PC-3 (cell line): ENCODE measurements at regions not wholly inside any gene's neighbourhood (a gene's known extent, or its start where the extent isn't known, plus 50 kb on each side); places are given as distances from the start of the nearest gene placed in this dataset.
"Not testable (repeated sequence)": the region's sequence is repeated elsewhere in the genome, so short reads cannot be mapped to it uniquely, and the experiment has no call there.

Experiments used
- ATAC-seq: fragments of 200-7000 bp; cut with Tn5 transposase; 2 replicates; pipeline ENCODE4 v1.9.1; 2020; ENCODE audit warnings: mild to moderate bottlenecking, moderate library complexity
- BruUV-seq: library from RNA; stranded (reverse); fragments of 400-500 nt; replicated peaks from 2 replicates; lab custom pipeline; 2021; lab: Mats Ljungman, UMichigan
- CTCF ChIA-PET: fragments of 300-600 bp; sonication (Branson Sonifier 250); formaldehyde crosslinking; loops from one replicate; lab custom pipeline; 2022; ENCODE audit warnings: antibody characterized with exemption; lab: Charles Lee
- POLR2A ChIA-PET: fragments of 300-600 bp; sonication (Branson Sonifier 250); formaldehyde crosslinking; loops from one replicate; lab custom pipeline; 2022; ENCODE audit warnings: antibody characterized with exemption; ENCODE audit not compliant: unreplicated experiment; lab: Charles Lee
- DNase-seq: peaks from one replicate; pipeline ENCODE4 v3.0.0-alpha.2; 2015
- H2AFZ ChIP-seq: fragments of 300-600 bp; sonication (generic); 2 replicates; pipeline ENCODE4 v1.6.0; 2016; ENCODE audit warnings: antibody characterized with exemption, low read length
- H3F3A ChIP-seq: fragments of 300-600 bp; sonication (generic); one replicate; pipeline ENCODE4 v1.6.0; 2017; ENCODE audit warnings: antibody characterized with exemption, low read length, control low read depth, mild to moderate bottlenecking; ENCODE audit not compliant: unreplicated experiment
- H3K27ac ChIP-seq: fragments of 300-600 bp; sonication (generic); 2 replicates; pipeline ENCODE4 v1.5.1; 2016; ENCODE audit warnings: mild to moderate bottlenecking, low read length
- H3K27me3 ChIP-seq: fragments of 300-600 bp; sonication (generic); 2 replicates; pipeline ENCODE4 v1.6.1; 2016; ENCODE audit warnings: low read length, mixed read lengths
- H3K36me3 ChIP-seq: fragments of 300-600 bp; sonication (generic); 2 replicates; pipeline ENCODE4 v1.6.1; 2016; ENCODE audit warnings: low read depth, mixed run types, low read length, mixed read lengths
- H3K4me1 ChIP-seq: fragments of 300-600 bp; sonication (generic); 2 replicates; pipeline ENCODE4 v1.5.1; 2016; ENCODE audit warnings: low read length; ENCODE audit not compliant: insufficient read depth
- H3K4me2 ChIP-seq: fragments of 300-600 bp; sonication (generic); 2 replicates; pipeline ENCODE4 v1.6.0; 2016; ENCODE audit warnings: low read length
- H3K4me3 ChIP-seq: fragments of 300-600 bp; sonication (generic); 2 replicates; pipeline ENCODE4 v1.5.1; 2016; ENCODE audit warnings: mild to moderate bottlenecking, low read length, mixed read lengths
- H3K79me2 ChIP-seq: fragments of 300-600 bp; sonication (generic); 2 replicates; pipeline ENCODE4 v1.6.1; 2017; ENCODE audit warnings: low read length, mixed read lengths
- H3K9ac ChIP-seq: fragments of 300-600 bp; sonication (generic); 2 replicates; pipeline ENCODE4 v1.6.0; 2016; ENCODE audit warnings: mild to moderate bottlenecking, low read length
- H3K9me2 ChIP-seq: fragments of 300-600 bp; sonication (generic); replicated peaks from 2 replicates; pipeline ENCODE4 v1.6.1; 2016; ENCODE audit warnings: mixed run types, low read length, mixed read lengths
- H3K9me3 ChIP-seq: fragments of 300-600 bp; sonication (generic); 2 replicates; pipeline ENCODE4 v1.6.1; 2016; ENCODE audit warnings: low read length, mixed read lengths
- H4K20me1 ChIP-seq: fragments of 300-600 bp; sonication (generic); 2 replicates; pipeline ENCODE4 v1.6.1; 2016; ENCODE audit warnings: low read length, mixed read lengths
- CTCF ChIP-seq: fragments of 300-600 bp; sonication (generic); conservative IDR thresholded peaks from 2 replicates; pipeline ENCODE4 v1.5.1; 2017; ENCODE audit warnings: antibody characterized with exemption, low read depth, mild to moderate bottlenecking, low read length
- EZH2 ChIP-seq: fragments of 300-600 bp; sonication (generic); IDR thresholded peaks from one replicate; pipeline ENCODE4 v1.6.1; 2017; ENCODE audit warnings: antibody characterized with exemption, mild to moderate bottlenecking, low read length; ENCODE audit not compliant: unreplicated experiment
- EZH2phosphoT487 ChIP-seq: fragments of 300-600 bp; sonication (generic); IDR thresholded peaks from 2 replicates; pipeline ENCODE4 v1.6.1; 2018; ENCODE audit warnings: mild to moderate bottlenecking, antibody characterized with exemption, low read length, borderline replicate concordance
- intact Hi-C: fragments of 100-400 bp; cut with micrococcal nuclease; formaldehyde crosslinking; loops from 2 replicates; pipeline ENCODE4 v1.9.0; 2023

GRCh38 chr20:16864963-16865362 is 116.8 kb downstream of the OTOR start:
- H3K4me1 ChIP-seq: no peaks in the 10 kb centered on the region
- no peaks in the 10 kb centered on the region for H3K9me3 ChIP-seq
- intact Hi-C loops: no loop called here
- no peak overlapping the region for H3K4me3 ChIP-seq
- ATAC-seq (no peak), DNase-seq (no peak)
- 0 out of 2 replicates have a peak, but pooled peaks cover 10% of the 10 kb centered on the region for H3K27me3 ChIP-seq
- no TSS peak for BruUV-seq
- H3K79me2 ChIP-seq: no peaks in the 10 kb centered on the region
- no peak overlapping the region for H3K9ac ChIP-seq
- ChIA-PET POLR2A (no interaction called here), CTCF (no interaction called here)
- no peak overlapping the region for H3K27ac ChIP-seq
- no peaks in the 10 kb centered on the region for H4K20me1 ChIP-seq
- H2AFZ ChIP-seq: no peak overlapping the region
- no peaks in the 10 kb centered on the region for H3K9me2 ChIP-seq
- TF ChIP-seq EZH2: no peak
- TF ChIP-seq CTCF: no peak
- no peaks in the 10 kb centered on the region for H3K36me3 ChIP-seq
- no peaks in the 10 kb centered on the region for H3F3A ChIP-seq
- no peak overlapping the region for H3K4me2 ChIP-seq

GRCh38 chr20:16865406-16865805 is 117.2 kb downstream of the OTOR start:
- no peaks in the 10 kb centered on the region for H3K9me2 ChIP-seq
- DNase-seq: no peak
- BruUV-seq: no TSS peak
- CTCF ChIA-PET: no interaction called here
- H3K27ac ChIP-seq: no peak overlapping the region
- intact Hi-C loops: no loop called here
- H2AFZ ChIP-seq: no peak overlapping the region
- POLR2A ChIA-PET: no interaction called here
- 0 out of 2 replicates have a peak, but pooled peaks cover 12% of the 10 kb centered on the region for H3K27me3 ChIP-seq
- no peak for ATAC-seq
- H3K4me2 ChIP-seq: no peak overlapping the region
- no peaks in the 10 kb centered on the region for H4K20me1 ChIP-seq
- H3K4me1 ChIP-seq: no peaks in the 10 kb centered on the region
- H3K9me3 ChIP-seq: no peaks in the 10 kb centered on the region
- H3K4me3 ChIP-seq: no peak overlapping the region
- no peak overlapping the region for H3K9ac ChIP-seq
- TF ChIP-seq CTCF: no peak
- no peak for TF ChIP-seq EZH2phosphoT487
- no peak for TF ChIP-seq EZH2
- no peaks in the 10 kb centered on the region for H3K79me2 ChIP-seq
- H3F3A ChIP-seq: no peaks in the 10 kb centered on the region
- H3K36me3 ChIP-seq: no peaks in the 10 kb centered on the region

GRCh38 chr20:16873124-16873523 is 125.0 kb downstream of the OTOR start:
- H3K9ac ChIP-seq, ATAC-seq, intact Hi-C loops, H3K4me1 ChIP-seq, H3K4me2 ChIP-seq, H3K9me2 ChIP-seq, BruUV-seq, H3F3A ChIP-seq, CTCF ChIA-PET, H3K9me3 ChIP-seq, H3K79me2 ChIP-seq, POLR2A ChIA-PET, H3K4me3 ChIP-seq, H3K27ac ChIP-seq, H2AFZ ChIP-seq, H4K20me1 ChIP-seq, H3K36me3 ChIP-seq, DNase-seq: not testable (repeated sequence)
- H3K27me3 ChIP-seq: peaks cover 48% of the 10 kb centered on the region
